ENCODE measurements at regions not wholly inside any gene's neighbourhood (a gene's known extent, or its start where the extent isn't known, plus 50 kb on each side); places are given as distances from the start of the nearest gene placed in this dataset.
A peak's percentile ranks its signal among the peaks of the same experiment; 100 is the strongest.

- ChIA-PET CTCF (interaction anchor here (0.6 to 1.0 kb wide), 5 partner anchors 24 to 124 kb away, joined by 3 to 4 read pairs (median 3); no protein-coding TSS in a partner anchor), POLR2A (no interaction called here)
- H3K27ac ChIP-seq (ENCODE audit: extremely low read depth, low read depth, low read length), result no peak overlapping the region; the same call in 1 of the 2 replicates
- peaks cover 13% of the 10 kb centered on the region for H3K4me1 ChIP-seq (ENCODE audit: control insufficient read depth, insufficient read depth, low read length)
- H3K4me3 ChIP-seq (ENCODE audit: low read depth, low read length), result peak overlapping the region; percentile 51
- H3K9me3 ChIP-seq (ENCODE audit: control insufficient read depth, insufficient read depth, low read depth, low read length), result no peaks in the 10 kb centered on the region
- no peaks in the 10 kb centered on the region for H3K36me3 ChIP-seq (ENCODE audit: control insufficient read depth in 2 of 2, insufficient read depth in 1 of 2, low read length in 2 of 2)
- no peak for TF ChIP-seq ZNF624 (tag by site-specific recombination; IDR thresholded peaks at IDR 0.05)
- TF ChIP-seq PRDM1 (tag by site-specific recombination; IDR thresholded peaks at IDR 0.05), result no peak
- TF ChIP-seq ZNF768 (tag by site-specific recombination; IDR thresholded peaks at IDR 0.05), result 0 out of 2 replicates have a peak, but pooled peaks have one; percentile 22
- TF ChIP-seq MEIS1 (CRISPR knock-in tag; IDR thresholded peaks at IDR 0.05; ENCODE audit: borderline replicate concordance), result no peak
- no peak for TF ChIP-seq ZNF114 (tag by site-specific recombination; IDR thresholded peaks at IDR 0.05)
- TF ChIP-seq BCL11B (tag by site-specific recombination; IDR thresholded peaks at IDR 0.05; ENCODE audit: low read depth), result no peak
- TF ChIP-seq ZNF19 (tag by site-specific recombination; IDR thresholded peaks at IDR 0.05; ENCODE audit: low read depth), result no peak
- no peak for TF ChIP-seq ZNF791 (tag by site-specific recombination; IDR thresholded peaks at IDR 0.05)
- TF ChIP-seq PRDM4 (tag by site-specific recombination; IDR thresholded peaks at IDR 0.05), result no peak
- no peak for TF ChIP-seq ZNF449 (tag by site-specific recombination; IDR thresholded peaks at IDR 0.05)
- TF ChIP-seq ZNF211 (tag by site-specific recombination; IDR thresholded peaks at IDR 0.05; ENCODE audit: low read depth), result no peak
- no peak for TF ChIP-seq ZNF658 (tag by site-specific recombination; IDR thresholded peaks at IDR 0.05)
- TF ChIP-seq ZNF473 (tag by site-specific recombination; IDR thresholded peaks at IDR 0.05), result no peak
- no peak for TF ChIP-seq ZNF514 (tag by site-specific recombination; IDR thresholded peaks at IDR 0.05)
- peak; percentile 81 for TF ChIP-seq SP7 (tag by site-specific recombination; IDR thresholded peaks at IDR 0.05)
- peak; percentile 62; the same call in 1 of the 2 replicates for TF ChIP-seq ZNF639 (tag by site-specific recombination; IDR thresholded peaks at IDR 0.05)
- TF ChIP-seq ZNF549 (tag by site-specific recombination; IDR thresholded peaks at IDR 0.05), result no peak
- TF ChIP-seq REST (tag by site-specific recombination; IDR thresholded peaks at IDR 0.05), result peak; percentile 59; the same call in 1 of the 2 replicates
- no peak for TF ChIP-seq ZNF112 (tag by site-specific recombination; IDR thresholded peaks at IDR 0.05)
- TF ChIP-seq ZNF610 (tag by site-specific recombination; IDR thresholded peaks at IDR 0.05; ENCODE audit: borderline replicate concordance), result no peak
- no peak for TF ChIP-seq ZNF48 (tag by site-specific recombination; IDR thresholded peaks at IDR 0.05)
- no peak for TF ChIP-seq ZNF707 (tag by site-specific recombination; IDR thresholded peaks at IDR 0.05)
- TF ChIP-seq TCF7L2 (IDR thresholded peaks at IDR 0.05; ENCODE audit: borderline replicate concordance, low read depth, low read length), result no peak
- TF ChIP-seq ZNF513 (tag by site-specific recombination; IDR thresholded peaks at IDR 0.05), result no peak
- TF ChIP-seq ZXDB (tag by site-specific recombination; IDR thresholded peaks at IDR 0.05), result peak; percentile 48
- TF ChIP-seq ZNF580 (tag by site-specific recombination; IDR thresholded peaks at IDR 0.05), result no peak
- TF ChIP-seq GLI4 (tag by site-specific recombination; IDR thresholded peaks at IDR 0.05), result 0 out of 2 replicates have a peak, but pooled peaks have one; percentile 70
Measured at GRCh38 chr6:166008441-166009369, 158.9 kb downstream of the TBXT start.

All from HEK293 (cell line).